ENCODE measurements at regions not wholly inside any gene's neighbourhood (a gene's known extent, or its start where the extent isn't known, plus 50 kb on each side); places are given as distances from the start of the nearest gene placed in this dataset.

DNA sequence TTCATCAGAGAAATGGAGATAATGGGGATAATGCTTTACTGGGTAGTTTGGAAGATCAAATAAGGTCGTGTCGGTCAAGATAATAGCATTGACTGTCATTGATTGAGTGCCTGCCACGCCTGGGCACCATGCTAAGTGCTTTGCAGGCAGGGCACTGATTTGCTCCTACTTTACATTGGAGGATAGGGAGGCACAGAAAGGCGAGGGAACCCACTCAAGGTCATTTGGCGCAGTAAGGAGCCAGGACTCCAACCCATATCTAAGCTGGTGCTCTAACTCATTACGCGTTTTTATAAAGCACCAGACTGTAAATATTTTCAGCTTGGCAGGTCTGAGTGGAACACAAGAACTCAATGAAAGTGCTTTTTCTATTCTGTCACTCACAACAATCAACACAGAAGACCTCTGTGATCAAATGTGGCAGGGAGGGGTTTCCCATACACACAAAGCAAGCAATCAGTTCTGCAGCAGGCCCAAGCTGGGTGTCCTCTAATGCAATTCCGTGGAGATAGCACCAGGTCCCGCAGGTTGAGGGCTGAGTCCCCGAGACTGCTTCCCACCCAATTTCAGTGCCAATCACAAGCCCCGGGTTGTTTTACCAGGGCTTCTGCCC is 373.6 kb downstream of the CDH26 start:
- no peak for DNase-seq (ENCODE audit: extremely low read depth in 1 of 11, low read depth in 9 of 11, low spot score in 4 of 11)

DNA sequence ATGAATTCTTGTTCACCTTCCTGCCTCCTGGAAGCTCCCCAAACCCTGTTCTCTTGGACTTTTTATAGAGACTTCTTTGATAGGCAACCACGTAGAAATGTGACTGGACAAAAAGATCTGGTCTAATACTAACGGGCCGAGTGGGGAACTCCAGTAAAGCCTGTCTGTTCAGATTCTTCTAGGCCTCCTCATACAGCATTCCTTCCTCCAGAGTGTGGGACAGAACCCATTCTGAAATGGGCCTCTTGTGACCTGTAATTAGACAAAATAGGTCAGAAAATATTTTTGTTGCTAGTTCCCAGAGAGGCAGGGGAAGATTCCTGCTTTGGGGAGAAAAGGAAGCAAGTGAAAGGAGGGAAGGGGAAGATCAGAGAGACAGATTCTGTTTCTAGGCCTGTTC is 374.3 kb downstream of the CDH26 start:
- no peak for DNase-seq (ENCODE audit: extremely low read depth in 1 of 11, low read depth in 9 of 11, low spot score in 4 of 11)

GRCh38 chr20:60334911-60335310 is 376.7 kb downstream of the CDH26 start:
- DNase-seq (ENCODE audit: extremely low read depth in 1 of 11, low read depth in 9 of 11, low spot score in 4 of 11) = no peak

DNA sequence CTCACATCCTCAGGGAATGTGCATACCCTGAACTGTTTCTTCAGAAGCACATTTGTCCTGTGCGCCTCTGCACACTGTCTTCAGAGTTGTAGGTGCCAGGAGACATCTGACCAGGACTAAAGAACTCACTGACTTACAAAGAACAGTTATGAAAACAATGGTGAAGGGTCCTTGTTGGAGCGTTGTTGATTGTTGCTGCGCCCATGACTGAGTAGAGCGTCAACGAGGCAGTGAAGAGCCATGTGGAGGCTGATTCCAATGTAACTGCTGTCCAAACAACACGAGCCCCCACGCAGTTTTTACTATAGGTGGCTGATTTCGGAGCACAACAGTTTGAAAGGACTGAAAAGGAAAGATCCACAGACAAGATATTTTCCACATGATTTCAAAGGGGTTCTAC is 380.3 kb downstream of the CDH26 start:
- no peak for DNase-seq (ENCODE audit: extremely low read depth in 1 of 11, low read depth in 9 of 11, low spot score in 4 of 11)

- no peak for DNase-seq (ENCODE audit: extremely low read depth in 1 of 11, low read depth in 9 of 11, low spot score in 4 of 11)
Observed at GRCh38 chr20:60339738-60340137, 381.5 kb downstream of the CDH26 start.

DNA sequence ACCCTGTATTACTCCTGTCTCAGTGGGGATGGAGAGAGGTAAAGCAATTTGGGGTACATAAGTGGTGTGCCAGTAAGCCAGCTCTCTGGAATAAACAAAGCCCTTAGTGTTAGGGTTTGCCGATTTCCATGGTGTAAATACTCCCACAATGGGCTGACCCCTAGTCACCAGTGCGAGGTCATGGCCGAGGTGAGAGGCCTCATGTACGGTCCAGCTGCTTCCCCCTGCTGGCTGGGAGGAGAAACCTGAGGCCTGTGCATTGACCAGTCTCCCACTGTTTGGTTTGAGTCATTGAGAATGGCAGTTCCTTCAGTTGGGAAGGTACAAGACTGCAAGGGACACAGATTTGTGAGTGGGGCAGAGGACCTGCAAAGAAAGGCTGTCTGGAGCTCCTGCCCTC is 382.0 kb downstream of the CDH26 start:
- DNase-seq (ENCODE audit: extremely low read depth in 1 of 11, low read depth in 9 of 11, low spot score in 4 of 11) = no peak

GRCh38 chr20:60341062-60341461 is 382.8 kb downstream of the CDH26 start:
- DNase-seq (ENCODE audit: extremely low read depth in 1 of 11, low read depth in 9 of 11, low spot score in 4 of 11) = no peak

DNA sequence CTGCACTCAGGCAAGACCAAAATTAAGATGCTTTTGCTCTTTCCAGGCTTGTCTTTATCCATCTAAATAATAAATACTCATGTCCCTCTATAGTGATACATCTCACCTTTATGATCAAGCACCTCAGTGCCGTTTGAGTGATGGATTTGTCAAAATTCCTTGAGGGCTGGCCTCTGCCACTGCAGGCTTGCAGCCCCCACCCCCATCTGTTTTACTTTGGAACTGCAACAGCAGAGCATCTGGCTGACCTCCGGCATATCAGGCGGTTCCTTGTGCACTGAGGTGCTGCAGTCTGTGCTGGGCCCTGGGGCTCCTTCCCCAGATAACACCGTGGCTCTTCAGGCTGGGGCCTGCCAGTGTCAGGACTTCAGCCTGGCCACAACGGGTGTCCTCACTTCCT is 386.9 kb downstream of the CDH26 start:
- DNase-seq (ENCODE audit: extremely low read depth in 1 of 11, low read depth in 9 of 11, low spot score in 4 of 11) = no peak

GRCh38 chr20:60349418-60349817 is 391.2 kb downstream of the CDH26 start:
- no peak for DNase-seq (ENCODE audit: extremely low read depth in 1 of 11, low read depth in 9 of 11, low spot score in 4 of 11)

GRCh38 chr20:60352017-60352416 is 393.8 kb downstream of the CDH26 start:
- DNase-seq (ENCODE audit: extremely low read depth in 1 of 11, low read depth in 9 of 11, low spot score in 4 of 11) = no peak

- no peak for DNase-seq (ENCODE audit: extremely low read depth in 1 of 11, low read depth in 9 of 11, low spot score in 4 of 11)
Observed at GRCh38 chr20:60352596-60352995, 394.4 kb downstream of the CDH26 start.

DNA sequence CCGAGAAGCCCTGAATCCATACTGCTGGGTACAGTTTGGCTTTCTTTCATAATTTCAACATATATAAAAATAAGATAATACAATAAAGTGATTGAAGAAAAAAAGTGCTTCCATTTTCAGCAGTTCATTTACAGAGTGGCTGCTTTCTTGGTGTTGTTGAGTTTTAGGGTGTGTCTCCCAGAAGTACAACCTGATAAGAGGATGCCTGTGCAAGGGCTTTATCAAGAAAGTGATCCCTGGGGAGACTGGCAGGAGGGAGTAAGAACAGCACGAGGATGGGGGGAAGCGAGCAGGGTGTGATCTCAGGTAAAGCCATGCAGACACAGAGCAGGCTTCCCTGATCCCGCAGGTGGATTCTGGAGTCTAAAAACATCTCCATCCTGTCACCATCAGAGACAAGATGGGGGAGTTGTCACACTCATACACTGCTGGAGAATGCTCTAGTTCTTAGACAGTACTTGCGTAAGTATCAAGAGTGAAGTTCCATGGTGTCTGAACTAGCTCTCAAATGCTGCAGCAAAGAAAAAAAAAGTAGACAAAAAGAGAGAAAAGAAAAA is 395.9 kb downstream of the CDH26 start:
- DNase-seq (ENCODE audit: extremely low read depth in 1 of 11, low read depth in 9 of 11, low spot score in 4 of 11) = no peak

GRCh38 chr20:60358101-60358500 is 399.9 kb downstream of the CDH26 start:
- DNase-seq (ENCODE audit: extremely low read depth in 1 of 11, low read depth in 9 of 11, low spot score in 4 of 11) = no peak

- no peak for DNase-seq (ENCODE audit: extremely low read depth in 1 of 11, low read depth in 9 of 11, low spot score in 4 of 11)
Observed at GRCh38 chr20:60359010-60359409, 400.8 kb downstream of the CDH26 start.

- DNase-seq (ENCODE audit: extremely low read depth in 1 of 11, low read depth in 9 of 11, low spot score in 4 of 11) = no peak
Observed at GRCh38 chr20:60361761-60362395, 403.7 kb downstream of the CDH26 start.

DNA sequence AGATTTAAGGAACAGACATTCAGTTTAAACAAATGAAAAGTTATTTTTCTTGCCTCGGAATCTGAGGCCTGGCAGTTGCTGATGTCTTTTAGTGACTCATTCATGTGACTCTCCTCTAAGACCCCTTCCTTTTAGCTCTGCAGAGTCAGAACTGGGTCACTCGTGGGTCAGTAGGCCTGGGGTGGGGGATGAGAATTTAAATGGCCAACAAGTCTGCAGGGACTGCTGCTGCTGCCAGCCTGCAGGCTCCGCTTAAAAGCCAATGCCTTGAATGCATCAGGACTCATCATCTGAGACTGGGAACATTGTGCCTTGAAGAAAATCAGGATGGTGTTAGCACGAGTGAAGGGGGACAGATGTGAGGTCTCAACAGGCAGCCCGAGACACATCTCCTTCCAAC is 404.3 kb downstream of the CDH26 start:
- peak in 1 of 11 donors; percentile 0 for DNase-seq (ENCODE audit: extremely low read depth in 1 of 11, low read depth in 9 of 11, low spot score in 4 of 11)

DNA sequence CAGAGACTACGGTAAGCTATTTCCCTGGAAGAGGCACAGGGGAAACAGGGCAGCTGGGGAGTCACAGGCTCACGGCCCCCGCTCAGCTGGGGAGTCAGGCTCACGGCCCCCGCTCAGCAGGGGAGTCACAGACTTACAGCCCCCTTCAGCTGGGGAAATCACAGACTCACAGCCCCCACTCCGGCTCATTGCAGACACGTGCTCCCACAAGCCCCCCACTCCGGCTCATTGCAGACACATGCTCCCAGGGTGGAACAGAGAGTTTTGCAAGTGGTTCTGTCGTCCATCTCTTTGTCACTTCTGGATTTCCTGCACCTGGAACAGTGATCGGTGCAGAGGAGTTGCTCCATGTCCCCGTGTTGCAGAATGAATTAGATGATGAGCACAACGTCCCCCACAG is 405.5 kb downstream of the CDH26 start:
- DNase-seq (ENCODE audit: extremely low read depth in 1 of 11, low read depth in 9 of 11, low spot score in 4 of 11) = no peak

GRCh38 chr20:60365064-60365666 is 406.9 kb downstream of the CDH26 start:
- DNase-seq (ENCODE audit: extremely low read depth in 1 of 11, low read depth in 9 of 11, low spot score in 4 of 11) = no peak

- DNase-seq (ENCODE audit: extremely low read depth in 1 of 11, low read depth in 9 of 11, low spot score in 4 of 11) = no peak
Observed at GRCh38 chr20:60365882-60366281, 407.7 kb downstream of the CDH26 start.

DNA sequence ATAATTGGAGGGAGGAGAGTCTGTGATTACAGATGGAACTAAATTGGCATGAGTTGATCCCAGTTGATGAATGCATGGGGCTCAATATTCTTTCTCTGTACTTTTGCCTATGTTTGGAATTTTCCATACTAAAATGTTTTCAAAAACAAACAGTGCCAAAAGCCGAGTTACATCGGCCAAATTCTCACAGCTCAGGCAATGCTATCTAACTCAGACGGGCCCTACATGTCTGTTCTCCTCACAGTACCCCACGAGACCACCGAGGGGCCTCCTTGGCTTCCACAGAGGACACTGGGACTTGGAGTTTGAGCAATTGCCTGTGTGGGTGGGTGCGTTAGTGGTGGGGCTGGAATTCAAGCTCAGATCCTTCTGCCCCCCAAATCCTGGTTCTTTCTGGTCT is 413.2 kb downstream of the CDH26 start:
- no peak for DNase-seq (ENCODE audit: extremely low read depth in 1 of 11, low read depth in 9 of 11, low spot score in 4 of 11)

DNA sequence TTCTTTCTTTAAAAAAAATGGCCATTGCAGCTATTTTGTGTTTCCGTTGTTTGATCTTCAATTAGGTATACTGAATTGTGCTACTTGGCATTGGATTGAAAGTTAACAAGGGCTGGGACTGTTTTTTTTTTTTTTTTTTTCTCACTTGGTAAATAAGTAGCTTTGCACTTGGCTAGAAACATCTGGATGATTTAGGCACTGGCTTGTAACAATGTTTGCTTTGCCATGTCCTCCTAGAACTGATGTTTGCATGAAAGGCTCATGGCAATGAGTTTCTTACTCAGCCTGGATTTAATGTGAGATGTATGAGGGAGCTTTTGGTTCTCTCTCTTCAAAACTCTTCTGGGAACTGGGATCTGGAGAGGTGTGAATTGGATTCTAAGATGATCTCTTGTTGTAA is 414.1 kb downstream of the CDH26 start:
- no peak for DNase-seq (ENCODE audit: extremely low read depth in 1 of 11, low read depth in 9 of 11, low spot score in 4 of 11)

Data from renal cortex interstitium (tissue), 11 donors.